GM18858 (cell line): ENCODE measurements at regions not wholly inside any gene's neighbourhood (a gene's known extent, or its start where the extent isn't known, plus 50 kb on each side); places are given as distances from the start of the nearest gene placed in this dataset.

ENCODE experiments used
- ATAC-seq: cut with Tn5 transposase; IDR thresholded peaks from one replicate; pipeline ENCODE4 v1.9.1; 2021; ENCODE audit not compliant: unreplicated experiment

DNA sequence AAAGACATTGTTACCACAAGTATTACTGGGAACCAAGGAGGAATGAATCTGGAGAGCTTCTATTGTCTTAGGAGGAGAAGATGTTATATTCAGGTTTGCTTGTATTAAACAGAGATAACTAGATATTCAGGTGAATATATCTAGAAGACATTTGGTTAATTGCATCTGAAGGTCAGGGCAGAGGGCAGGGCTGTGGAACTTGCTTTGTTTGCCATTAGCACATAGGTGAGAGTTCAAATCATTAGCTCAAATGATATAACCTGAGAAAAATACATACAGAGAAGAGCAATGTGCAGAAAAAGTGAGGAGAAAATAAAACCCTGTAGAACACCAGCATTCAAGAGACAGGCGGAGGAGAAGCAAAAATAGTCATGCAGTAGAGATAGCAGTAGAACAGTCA, 116.8 kb downstream of the DNAJB9 start:
- no peak for ATAC-seq

DNA sequence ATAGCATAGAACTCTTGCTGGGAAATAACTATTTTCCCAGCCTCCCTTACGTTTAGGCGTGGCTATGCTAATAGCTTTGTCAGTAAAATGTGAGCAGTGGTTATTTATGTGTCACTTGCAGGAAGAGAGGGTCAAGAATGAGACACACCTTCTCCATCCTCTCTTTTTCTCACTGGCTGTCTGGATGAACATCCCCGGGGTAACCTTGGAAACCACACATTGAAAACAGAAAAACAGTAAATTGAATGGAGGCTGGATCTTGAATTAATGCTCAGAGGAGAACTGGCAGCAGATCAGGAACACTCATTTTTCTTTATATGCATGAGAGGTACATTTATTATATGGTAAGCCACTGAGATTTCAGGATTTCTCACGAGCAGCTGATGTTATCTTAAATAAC, 127.6 kb downstream of the DNAJB9 start:
- no peak for ATAC-seq

DNA sequence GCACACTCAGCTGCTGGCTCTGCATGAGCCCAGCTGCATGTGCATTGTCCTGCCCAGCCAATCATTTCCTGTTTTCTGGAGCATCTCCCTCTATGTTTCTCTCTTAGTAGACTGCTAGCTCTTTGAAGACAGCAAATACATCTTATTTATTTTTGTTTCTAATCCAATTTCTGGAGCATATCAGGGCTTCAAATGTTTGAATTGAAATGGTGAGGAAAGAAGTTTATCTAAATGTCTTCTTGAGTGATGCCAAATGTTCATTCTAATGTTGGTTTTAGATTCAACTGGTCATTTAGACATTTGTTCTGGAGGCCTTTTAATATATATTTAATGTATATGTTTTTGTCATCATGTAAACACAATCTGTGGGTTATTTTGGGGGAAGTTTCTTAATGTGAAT, 141.9 kb downstream of the DNAJB9 start:
- ATAC-seq: no peak

DNA sequence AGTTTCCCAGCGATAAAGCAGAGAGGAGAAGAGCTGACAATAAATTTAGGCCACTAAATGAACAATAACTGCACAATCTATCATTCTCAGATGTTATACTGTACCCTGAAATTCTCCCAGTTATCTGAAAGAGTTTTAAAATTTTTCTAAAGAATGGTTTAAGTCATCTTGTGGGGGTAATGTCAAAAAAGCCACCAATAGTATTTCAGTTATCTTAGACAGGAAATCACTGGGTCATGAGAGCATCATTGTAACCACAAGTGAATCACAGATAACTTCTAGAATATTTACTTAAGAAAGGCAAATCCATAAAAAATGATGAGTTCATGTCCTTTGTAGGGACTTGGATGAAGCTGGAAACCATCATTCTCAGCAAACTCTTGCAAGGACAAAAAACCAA, 147.1 kb downstream of the DNAJB9 start:
- ATAC-seq: no peak

DNA sequence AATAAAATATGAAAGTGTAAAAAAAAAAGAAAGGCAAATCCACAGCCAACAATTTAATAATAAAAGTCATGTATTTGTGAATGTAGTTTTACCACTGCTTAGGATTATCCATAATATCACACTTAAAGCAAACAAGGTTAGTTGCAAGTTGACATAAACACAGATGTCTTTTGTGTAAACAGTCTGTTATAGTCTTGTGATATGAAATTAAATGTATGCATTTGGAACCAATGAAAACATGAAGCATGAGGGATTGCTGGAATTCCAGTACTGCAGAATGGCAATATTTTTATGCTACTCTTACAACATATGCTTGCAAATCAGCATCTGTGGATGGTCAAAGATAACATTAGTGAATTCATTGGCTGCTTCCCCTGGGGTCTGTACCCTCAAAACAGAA, 148.1 kb downstream of the DNAJB9 start:
- ATAC-seq: no peak

DNA sequence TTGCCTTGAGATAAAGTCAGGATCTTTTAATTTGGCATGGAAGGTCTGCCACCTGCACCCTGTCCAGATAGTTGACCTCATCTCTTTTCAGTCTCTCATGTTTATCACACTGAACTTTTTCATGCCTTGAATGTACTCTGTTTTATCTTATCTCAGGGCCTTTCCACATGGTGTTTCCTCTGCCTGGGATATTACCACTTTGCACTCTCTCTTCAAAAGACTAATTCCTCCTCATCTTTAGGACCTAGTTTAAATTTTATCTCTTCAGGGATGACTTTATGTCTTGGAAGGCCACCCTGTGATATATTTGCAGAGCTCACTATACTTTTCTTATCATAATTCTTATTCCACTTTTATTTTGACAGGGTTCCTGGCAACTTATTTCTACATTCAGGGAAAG, 150.0 kb downstream of the DNAJB9 start:
- ATAC-seq: no peak

DNA sequence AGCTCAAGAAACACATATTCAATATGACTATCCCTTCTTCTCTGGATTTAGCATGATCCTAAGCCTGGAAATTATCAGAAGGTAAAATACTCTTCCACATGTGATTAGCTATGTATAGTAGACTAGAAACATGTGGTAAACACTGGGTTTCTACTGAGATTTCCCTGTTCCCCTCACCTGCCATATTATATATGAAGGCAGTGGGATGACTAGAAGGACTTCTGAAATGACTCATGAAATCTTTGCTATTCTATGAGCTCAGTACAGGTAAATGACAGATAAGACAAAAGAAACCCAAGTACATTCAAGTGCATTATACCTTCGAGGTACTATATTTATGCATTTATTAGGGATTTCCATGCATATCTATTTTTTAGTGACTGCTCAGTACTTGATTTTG, 152.9 kb downstream of the DNAJB9 start:
- ATAC-seq: no peak

DNA sequence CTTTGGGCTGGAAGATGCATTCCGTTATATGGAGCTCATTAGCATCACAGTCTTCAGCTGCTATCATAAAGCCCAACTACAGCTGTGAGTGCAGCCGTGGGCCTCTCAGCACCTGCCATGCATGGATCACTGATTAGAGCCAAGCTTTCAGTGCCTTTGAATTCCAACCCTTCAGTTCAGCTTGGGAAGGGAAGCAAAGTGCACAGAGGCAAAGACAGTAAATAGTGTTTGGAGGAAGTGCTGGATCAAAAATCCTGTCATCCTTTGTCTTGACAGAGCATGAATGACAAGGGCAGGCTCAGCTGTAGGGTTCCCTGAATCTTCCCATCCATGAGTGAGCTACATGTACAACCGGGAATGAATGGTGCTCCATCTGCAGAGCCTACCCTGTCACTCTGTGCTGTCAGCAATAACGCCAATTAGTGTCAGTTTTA, 153.7 kb downstream of the DNAJB9 start:
- ATAC-seq: no peak

DNA sequence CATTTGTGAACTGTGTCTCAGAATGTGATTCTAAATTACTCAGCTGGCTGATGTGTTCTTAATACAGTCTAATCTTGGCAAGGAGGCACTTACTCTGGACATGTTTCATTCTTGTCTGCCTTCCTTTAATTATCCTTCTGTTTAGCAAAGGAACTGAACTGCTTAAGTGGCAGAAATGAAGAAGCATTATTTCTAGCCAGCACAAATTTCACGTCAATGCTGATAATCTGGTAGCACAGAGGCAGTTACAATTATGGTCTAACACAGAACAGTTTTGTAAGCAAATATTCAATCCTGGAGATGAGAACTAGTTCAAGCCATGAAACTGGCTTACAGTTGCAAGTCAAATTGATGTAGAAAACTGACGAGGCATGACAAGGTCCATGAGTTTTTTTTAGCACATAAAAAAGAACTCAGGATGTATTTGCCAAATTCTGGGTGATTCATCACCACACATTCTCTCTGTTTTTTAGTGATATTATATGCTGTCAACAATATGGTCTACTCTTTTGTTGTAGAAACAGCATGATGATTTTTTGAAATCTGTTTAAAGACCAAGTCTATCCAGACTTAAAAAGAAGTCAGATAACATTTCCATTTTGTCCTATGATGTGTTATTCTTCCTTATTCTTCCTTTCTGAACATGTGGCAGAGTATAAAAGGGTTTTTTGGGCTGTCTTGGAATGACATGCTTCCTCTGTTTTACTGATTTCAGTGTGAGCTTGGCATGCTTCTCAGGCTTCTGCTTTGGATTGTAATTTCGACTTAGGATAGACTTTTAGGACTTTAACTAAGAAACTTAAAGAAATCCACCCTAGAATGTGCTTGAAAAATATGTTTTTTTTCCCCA, 154.8 kb downstream of the DNAJB9 start:
- ATAC-seq: no peak

DNA sequence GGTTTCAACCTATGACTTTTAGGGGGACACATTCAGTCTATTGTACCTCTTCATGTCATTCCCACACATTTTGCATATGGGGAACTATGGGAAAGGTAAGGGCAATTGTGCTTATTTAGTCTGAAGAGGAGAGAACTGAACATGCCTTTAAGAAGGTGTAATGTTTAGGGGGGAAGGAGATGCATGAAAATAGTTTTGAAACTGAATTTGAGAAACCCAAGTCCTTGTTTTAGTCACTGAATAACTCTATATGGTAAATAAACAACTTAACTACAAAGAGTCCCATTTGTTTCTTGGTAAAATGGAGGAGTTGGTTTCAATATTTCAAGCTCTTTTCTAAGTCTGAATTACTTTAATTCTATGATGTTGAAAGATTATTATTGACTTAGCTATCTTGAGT, 166.1 kb downstream of the DNAJB9 start:
- ATAC-seq: no peak

DNA sequence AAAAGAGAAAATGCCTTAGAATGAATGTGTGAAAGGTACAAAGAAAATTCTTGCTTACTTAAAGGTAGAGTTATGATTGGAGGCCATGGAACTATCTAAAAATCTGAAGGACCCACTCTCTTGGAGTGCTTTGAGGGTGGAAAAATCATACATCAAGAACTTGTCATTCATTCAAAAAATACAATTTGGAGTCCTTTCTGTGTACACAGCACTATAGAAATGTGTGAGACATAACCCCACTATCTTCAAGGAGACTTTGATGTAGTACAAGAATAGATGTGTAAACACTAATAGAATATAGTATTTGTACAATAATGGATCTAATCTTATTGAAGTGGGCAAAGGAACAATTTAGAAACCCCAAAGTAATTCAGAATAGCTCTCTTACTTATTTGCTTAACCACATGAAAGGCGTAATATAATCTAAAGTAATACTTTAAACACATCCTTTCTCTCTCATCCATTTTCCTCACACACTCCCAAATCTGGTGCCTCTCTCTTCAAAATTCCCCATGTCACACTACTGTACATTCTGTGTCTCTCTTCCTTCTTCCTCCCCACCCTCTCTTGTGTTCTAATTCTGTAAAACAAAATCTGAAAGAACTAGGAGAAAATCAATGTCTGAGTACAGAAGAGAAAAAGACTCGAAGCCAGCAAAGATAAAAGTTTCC, 166.7 kb downstream of the DNAJB9 start:
- ATAC-seq: no peak

DNA sequence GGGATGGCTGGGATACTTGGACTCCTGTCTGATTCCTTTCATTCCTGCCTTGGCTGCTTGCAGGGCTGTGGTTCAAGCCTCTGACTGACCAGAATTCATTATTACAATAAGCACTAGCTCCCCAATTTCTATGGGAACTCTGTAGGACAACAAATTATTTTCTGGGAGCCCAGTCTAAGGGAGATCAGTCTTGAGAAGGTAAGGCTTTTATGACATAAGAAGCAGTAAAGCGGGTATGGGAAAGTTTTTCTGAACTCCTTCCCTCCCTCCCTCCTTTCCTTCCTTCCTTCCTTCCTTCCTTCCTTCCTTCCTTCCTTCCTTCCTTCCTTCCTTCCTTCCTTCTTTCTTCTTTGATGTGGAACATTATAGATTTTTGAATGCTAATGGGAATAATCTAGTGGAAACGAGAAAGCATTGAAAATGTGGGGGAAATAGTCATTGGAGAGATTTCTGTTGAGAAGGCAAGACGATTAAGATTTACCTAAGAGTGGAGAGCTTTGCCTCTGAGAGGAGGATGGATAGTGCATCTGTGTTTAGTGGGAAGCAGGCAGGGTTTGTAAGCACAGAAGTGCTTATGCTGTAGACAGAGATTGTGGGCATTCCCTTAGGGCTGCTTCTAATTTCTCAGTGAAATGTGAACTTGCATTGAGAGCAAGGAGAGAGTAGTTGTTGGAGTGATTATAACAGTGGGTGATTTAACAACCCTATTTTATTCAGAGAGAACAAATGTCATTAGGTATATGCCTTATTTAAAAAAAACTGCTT, 201.5 kb downstream of the DNAJB9 start:
- no peak for ATAC-seq

DNA sequence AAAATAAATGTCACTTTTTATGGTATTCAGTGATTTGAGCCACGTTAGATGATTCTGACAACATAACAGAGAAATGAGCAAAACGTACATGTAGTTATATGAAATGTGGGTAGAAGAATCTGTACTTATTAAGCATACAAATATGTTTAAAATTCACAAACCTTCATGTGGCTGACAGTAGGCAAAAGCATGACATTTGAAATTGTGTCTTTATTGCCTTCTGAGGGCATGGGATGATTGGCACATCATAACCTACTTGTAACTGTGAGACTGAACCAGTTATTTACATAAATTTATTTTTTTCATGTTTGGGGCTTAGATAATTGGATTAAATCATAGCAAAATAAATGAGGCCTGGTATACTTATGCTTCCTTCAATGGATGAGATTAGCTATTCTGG, 202.2 kb downstream of the DNAJB9 start:
- ATAC-seq: no peak

DNA sequence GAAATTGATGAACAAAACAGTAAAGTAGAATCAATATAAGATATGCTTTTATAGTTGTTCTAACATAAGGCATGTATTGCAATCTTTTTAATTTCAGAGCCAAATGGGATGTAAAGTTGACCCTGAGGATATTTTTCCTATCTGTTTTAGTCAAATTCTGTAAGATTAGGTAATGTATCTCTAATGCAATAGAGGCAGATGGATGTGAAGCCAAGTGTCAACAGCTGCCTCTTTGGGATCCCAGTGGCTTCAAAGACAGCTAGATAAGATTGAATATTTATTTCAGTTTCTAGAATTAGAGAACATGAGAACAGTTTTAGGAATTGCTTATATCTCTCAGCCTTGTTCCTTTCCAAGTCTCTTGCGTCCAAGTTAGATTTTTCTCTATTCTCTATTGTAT, 208.3 kb downstream of the DNAJB9 start:
- no peak for ATAC-seq

DNA sequence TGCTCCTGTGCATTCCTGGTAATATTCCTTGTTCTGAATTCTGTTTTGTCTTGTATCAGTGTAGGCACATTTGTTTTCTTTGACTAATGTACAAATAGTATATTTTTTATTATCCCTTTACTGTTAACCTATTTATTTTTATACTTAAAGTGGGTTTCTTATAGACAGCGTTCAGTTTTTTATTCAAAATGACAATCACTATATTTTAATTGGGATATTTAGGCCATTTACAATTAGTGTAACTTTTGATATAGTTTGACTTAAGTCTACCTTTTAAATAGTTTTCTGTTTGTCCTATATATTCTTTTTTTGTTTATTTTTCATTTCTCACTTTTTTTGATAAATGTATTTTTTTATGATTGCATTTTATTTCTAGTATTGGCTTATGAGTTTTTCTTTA, 219.8 kb downstream of the DNAJB9 start:
- ATAC-seq: no peak

DNA sequence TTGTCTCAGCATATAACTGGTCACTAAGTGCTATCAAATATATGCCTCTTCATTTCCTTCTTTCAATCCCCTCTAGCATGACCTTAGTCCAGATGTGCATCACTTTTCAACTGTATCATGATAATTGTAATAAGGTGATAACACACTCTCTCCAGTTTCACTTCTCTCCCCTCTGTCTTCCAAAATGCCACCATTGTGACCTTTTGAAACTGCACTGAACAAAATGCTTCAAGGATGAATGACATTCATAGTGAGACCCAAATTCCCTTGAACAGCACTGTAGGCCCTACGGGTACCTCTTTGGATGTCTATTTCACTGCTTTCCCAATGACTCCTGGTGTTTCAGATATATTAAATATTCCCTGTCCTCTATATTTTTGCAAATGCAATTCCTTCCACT, 224.8 kb downstream of the DNAJB9 start:
- ATAC-seq: peak; percentile 60

DNA sequence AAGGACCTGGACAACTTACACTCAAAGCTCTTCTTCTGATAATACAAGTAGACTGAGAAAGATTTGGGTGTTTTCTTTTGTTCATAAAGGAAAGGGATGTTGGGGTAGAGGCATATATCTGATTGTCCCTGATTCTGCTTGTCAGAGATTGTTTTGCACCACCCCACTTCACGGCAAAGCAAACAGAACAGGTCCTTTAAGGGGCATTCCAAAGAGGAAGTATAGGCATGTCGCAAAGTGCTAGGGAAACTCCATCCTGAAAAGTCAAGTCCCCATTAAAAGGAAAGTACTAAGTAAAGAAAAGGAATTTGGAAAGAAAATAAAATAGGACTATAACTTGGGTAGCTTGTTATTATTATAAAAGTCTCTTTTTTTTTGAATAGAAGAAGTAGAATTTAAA, 233.0 kb downstream of the DNAJB9 start:
- ATAC-seq: no peak

DNA sequence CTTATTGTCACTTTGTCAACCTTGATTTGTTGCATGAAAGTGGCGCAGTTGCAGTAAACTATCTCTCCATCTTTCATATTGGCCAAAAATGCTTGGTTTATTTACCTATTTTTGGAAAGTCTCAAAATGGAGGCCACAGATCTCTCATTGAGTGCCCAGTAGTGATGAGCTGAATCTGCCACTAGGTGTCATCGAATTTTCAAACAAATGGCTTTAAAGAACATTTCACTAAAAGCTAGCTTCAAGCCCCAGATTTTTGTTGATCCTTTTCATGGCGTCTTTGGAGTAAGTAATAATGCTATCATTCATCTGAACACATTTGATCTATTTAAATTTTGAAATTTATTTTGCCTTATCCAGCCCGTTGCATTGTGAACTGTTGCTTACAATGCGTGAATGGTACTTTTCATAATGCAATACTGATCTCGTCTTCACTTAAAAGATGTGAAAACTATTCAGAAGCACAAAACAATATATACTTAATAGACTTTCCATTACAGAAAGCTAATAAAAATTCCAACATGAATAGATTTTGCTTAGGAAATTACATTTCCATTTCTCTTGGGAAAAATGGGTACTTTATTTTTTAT, 236.2 kb downstream of the DNAJB9 start:
- peak; percentile 60 for ATAC-seq

DNA sequence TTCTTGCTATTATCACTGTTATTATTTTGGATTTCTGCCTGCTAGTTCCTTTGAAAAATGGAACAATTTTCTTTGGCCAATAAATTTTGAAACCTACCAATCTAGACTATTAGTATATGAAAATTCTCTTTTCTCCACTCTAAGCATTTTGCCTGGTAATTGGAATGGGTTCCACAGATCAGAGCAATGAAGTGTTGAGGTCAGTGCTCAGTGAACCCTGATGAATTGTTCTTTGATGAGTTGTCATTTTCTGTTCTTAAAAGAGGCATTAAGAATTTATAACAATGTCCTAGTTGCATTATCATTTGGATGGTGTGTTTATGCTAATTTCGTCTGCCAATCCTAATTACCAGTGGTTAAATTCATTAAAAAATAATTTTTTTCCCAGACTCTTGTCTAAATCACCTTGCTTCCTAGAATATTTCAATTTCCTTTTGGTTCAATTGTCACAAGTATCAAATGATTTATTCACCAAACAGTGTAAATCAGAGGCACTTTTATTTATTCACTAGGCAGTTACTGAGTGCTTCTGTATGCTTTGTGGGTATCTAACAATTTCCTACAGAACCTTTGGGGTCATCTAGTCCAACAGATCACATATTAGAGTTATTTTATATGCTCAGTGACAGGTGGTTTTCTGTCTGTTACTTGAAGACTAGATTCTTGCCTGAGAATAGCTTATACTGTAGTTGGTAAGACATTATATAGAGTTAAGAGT, 239.0 kb downstream of the DNAJB9 start:
- no peak for ATAC-seq

DNA sequence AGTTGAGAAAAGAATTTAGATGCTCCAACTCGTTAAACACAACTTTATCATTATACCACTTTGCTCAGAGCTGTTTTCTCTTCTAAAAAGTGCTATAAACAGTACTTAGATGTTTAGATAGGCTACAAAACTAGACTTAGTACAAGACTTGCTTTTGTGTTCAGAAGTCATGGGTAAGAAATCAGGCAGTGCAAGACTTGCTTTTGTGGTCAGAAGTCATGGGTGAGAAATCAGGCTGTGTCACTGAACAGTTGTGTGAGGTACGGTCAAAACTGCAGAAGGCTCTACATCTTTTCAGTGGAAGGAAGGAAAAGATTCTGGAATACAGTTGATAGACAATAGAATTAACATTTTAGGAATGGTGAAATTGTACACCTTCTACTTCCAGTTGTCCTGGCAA, 239.7 kb downstream of the DNAJB9 start:
- ATAC-seq: no peak
